ENCODE measurements at regions not wholly inside any gene's neighbourhood (a gene's known extent, or its start where the extent isn't known, plus 50 kb on each side); places are given as distances from the start of the nearest gene placed in this dataset.

DNA sequence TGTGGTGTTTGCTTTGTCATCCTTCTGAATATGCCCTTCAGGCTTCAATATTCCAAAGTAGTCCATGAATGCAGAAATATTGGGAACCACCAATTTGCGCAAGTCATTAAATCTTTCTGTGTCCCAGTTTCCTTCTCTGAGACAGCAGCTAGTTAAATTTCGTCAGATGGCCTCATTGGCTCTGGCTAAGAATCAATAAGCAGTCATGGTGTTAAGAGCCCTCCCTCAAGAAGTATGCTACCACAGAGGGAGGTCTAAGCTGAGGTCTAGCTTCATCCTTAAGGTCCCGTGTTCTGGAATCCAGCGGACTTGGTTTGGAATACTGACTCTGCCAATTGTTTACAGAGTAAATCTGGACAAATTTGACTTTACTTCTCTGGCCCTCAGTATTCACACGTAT lies 59.1 kb upstream of the C5orf58 start:
- no peak for DNase-seq
- Histone ChIP-seq H3K9me3 (replicated peaks; ENCODE audit: control insufficient read depth, low read depth, low read length) (no peaks in the 10 kb centered on the region), H3K36me3 (ENCODE audit: control insufficient read depth, insufficient read depth, low read length) (no peaks in the 10 kb centered on the region), H3K4me3 (ENCODE audit: low read length) (no peak overlapping the region), H3K4me1 (ENCODE audit: control insufficient read depth, insufficient read depth, low read length) (no peaks in the 10 kb centered on the region), H3K27me3 (ENCODE audit: control insufficient read depth, insufficient read depth, low read length) (peaks cover 1% of the 10 kb centered on the region), H3K27ac (ENCODE audit: low read length) (no peak overlapping the region)
- WGBS (ENCODE audit: insufficient coverage), result 79% methylated on average over 4 of the region's 5 CpGs

DNA sequence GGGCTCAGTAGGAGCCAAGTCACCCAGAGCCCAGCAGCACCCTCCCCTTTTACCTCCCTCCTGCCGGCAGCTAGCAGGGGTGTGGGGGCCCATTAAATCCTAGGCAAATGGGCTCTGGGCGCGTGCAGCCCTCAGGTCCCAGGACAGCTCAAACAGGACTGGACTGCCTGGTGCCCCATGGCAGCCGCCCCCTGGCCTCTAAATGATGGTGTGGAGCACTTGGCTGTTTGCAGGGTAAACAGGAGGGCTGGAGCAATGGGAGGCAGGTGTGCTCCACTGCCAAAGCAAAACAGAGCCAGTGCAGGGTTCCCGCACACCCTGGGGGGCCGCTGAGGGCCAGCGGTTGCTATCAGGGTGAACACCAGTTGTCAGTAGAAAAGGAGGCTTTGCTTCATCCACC lies 55.9 kb upstream of the C5orf58 start:
- Histone ChIP-seq H3K9me3 (replicated peaks; ENCODE audit: control insufficient read depth, low read depth, low read length) (no peaks in the 10 kb centered on the region), H3K27me3 (ENCODE audit: control insufficient read depth, insufficient read depth, low read length) (no peaks in the 10 kb centered on the region), H3K4me3 (ENCODE audit: low read length) (no peak overlapping the region), H3K36me3 (ENCODE audit: control insufficient read depth, insufficient read depth, low read length) (no peaks in the 10 kb centered on the region), H3K4me1 (ENCODE audit: control insufficient read depth, insufficient read depth, low read length) (no peaks in the 10 kb centered on the region), H3K27ac (ENCODE audit: low read length) (no peak overlapping the region)
- DNase-seq, result no peak
- WGBS (ENCODE audit: insufficient coverage), result 78% methylated on average over 4 of the region's 7 CpGs

DNA sequence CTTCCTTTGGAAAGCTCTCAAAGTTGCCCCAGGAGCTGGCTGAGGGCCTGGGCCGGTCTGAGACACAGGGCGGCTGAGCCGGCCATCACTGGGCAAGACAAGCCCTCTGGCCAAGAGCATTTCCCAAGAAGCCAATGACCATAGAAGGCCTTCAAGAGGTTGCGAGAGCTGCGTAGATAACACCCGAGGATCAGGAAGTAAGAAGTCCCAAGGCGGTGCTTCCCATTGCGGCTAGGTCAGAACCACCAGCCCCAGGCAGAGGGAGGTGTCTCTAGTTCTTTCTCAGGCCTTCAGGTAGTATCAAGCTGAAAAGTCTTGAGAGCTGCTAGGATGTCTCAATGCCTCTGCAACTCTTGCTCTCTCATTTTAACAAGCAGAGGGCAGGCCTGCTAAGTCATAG lies 54.0 kb upstream of the C5orf58 start:
- no peak overlapping the region for H3K27ac ChIP-seq (ENCODE audit: low read length)
- DNase-seq, result no peak
- WGBS (ENCODE audit: insufficient coverage), result 92% methylated on average over 4 of the region's 8 CpGs
- H3K4me3 ChIP-seq (ENCODE audit: low read length), result no peak overlapping the region
- H3K27me3 ChIP-seq (ENCODE audit: control insufficient read depth, insufficient read depth, low read length), result no peaks in the 10 kb centered on the region
- H3K36me3 ChIP-seq (ENCODE audit: control insufficient read depth, insufficient read depth, low read length), result no peaks in the 10 kb centered on the region
- H3K9me3 ChIP-seq (replicated peaks; ENCODE audit: control insufficient read depth, low read depth, low read length), result no peaks in the 10 kb centered on the region
- H3K4me1 ChIP-seq (ENCODE audit: control insufficient read depth, insufficient read depth, low read length), result no peaks in the 10 kb centered on the region

DNA sequence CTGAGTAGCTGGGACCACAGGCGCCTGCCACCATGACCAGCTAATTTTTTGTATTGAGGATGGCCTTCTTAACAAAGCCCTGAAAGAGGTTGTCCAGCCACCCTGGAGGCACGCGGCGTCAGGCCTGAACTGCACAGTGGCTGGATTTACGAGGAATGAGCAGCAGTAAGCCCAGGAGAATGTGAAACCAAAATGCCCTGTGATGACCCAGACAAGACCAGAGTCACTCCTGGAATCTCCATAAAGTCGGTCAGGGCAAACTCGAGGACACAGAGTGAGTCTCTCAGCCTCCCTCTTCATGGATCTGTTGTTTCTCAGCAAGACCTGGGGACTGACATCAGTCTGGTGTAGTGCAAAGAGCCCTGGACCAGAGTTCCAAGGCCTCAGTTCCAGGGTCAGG lies 53.2 kb upstream of the C5orf58 start:
- H3K36me3 ChIP-seq (ENCODE audit: control insufficient read depth, insufficient read depth, low read length), result no peaks in the 10 kb centered on the region
- no peaks in the 10 kb centered on the region for H3K27me3 ChIP-seq (ENCODE audit: control insufficient read depth, insufficient read depth, low read length)
- no peak for DNase-seq
- no peaks in the 10 kb centered on the region for H3K4me1 ChIP-seq (ENCODE audit: control insufficient read depth, insufficient read depth, low read length)
- 59% methylated on average over 5 of the region's 7 CpGs for WGBS (ENCODE audit: insufficient coverage)
- H3K9me3 ChIP-seq (replicated peaks; ENCODE audit: control insufficient read depth, low read depth, low read length), result no peaks in the 10 kb centered on the region
- no peak overlapping the region for H3K4me3 ChIP-seq (ENCODE audit: low read length)
- no peak overlapping the region for H3K27ac ChIP-seq (ENCODE audit: low read length)

DNA sequence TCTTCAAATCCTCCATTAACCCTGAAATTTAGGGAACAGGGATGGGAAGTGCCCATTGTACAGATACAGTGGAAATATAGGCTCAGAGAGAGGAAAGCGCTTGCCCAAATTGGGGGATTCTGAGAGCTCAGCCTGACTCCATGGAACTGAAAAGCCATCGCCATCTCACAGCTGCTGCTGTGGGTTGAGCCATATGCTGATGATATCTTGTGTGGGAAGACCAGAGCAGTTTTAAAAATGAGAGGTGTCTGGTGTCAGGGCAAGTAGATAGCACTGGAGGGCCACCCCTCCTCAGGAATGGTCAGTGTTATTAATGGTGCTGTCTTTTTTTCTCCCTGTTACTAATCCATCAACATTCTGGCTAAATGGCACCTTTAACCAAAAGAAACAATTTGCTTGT lies 50.9 kb upstream of the C5orf58 start:
- no peaks in the 10 kb centered on the region for H3K36me3 ChIP-seq (ENCODE audit: control insufficient read depth, insufficient read depth, low read length)
- 87% methylated on average over 2 of the region's 2 CpGs for WGBS (ENCODE audit: insufficient coverage)
- no peak overlapping the region for H3K27ac ChIP-seq (ENCODE audit: low read length)
- DNase-seq, result no peak
- H3K4me3 ChIP-seq (ENCODE audit: low read length), result no peak overlapping the region
- no peaks in the 10 kb centered on the region for H3K9me3 ChIP-seq (replicated peaks; ENCODE audit: control insufficient read depth, low read depth, low read length)
- H3K4me1 ChIP-seq (ENCODE audit: control insufficient read depth, insufficient read depth, low read length), result no peaks in the 10 kb centered on the region
- no peaks in the 10 kb centered on the region for H3K27me3 ChIP-seq (ENCODE audit: control insufficient read depth, insufficient read depth, low read length)

DNA sequence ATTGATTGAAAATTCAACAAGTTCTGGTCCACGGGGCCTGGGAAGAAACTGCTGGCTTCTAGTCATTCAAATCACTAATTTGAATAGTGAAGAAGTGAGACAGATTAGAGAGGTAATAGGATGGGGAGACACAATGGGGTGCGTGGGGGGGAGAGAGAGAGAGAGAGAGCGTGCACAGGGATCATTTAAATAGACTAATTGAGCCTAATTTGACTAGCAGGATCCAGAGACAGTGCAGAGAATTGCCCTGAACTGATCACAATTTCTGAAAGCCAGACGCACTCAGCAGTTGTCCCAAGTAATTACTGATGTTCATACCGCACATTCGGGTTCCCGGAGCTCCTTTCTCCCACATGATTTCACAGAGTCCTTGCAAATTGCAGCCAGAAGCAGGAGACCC lies 50.3 kb upstream of the C5orf58 start:
- H3K9me3 ChIP-seq (replicated peaks; ENCODE audit: control insufficient read depth, low read depth, low read length), result no peaks in the 10 kb centered on the region
- H3K4me3 ChIP-seq (ENCODE audit: low read length), result no peak overlapping the region
- H3K27ac ChIP-seq (ENCODE audit: low read length), result no peak overlapping the region
- no peaks in the 10 kb centered on the region for H3K36me3 ChIP-seq (ENCODE audit: control insufficient read depth, insufficient read depth, low read length)
- DNase-seq, result no peak
- H3K4me1 ChIP-seq (ENCODE audit: control insufficient read depth, insufficient read depth, low read length), result no peaks in the 10 kb centered on the region
- no peaks in the 10 kb centered on the region for H3K27me3 ChIP-seq (ENCODE audit: control insufficient read depth, insufficient read depth, low read length)
- 40% methylated on average over 7 of the region's 7 CpGs for WGBS (ENCODE audit: insufficient coverage)
